H1 (cell line): ENCODE measurements at regions not wholly inside any gene's neighbourhood (a gene's known extent, or its start where the extent isn't known, plus 50 kb on each side); places are given as distances from the start of the nearest gene placed in this dataset.

Experiments
- CTCF ChIA-PET: fragments of 300-600 bp; sonication (Branson Sonifier 250); formaldehyde crosslinking; loops from one replicate; lab custom pipeline; 2021; ENCODE audit not compliant: partially characterized antibody; lab: Charles Lee
- POLR2A ChIA-PET: fragments of 300-600 bp; sonication (Branson Sonifier 250); formaldehyde crosslinking; loops from one replicate; lab custom pipeline; 2021; ENCODE audit warnings: inconsistent platforms; ENCODE audit not compliant: partially characterized antibody; lab: Charles Lee
- DNase-seq, 2 experiments: peaks; one replicate each; pipeline versions ENCODE4 v3.0.0 to v3.0.0-alpha.2; 2010 to 2022; ENCODE audit warnings: low spot score in 2 of 2, low read depth in 1 of 2, mixed read lengths in 1 of 2
- FAIRE-seq: peaks from 2 replicates; lab custom pipeline; 2011; peaks lifted over from hg19 to GRCh38; lab: Jason Lieb, UNC
- H2AFZ ChIP-seq: 2 replicates; pipeline ENCODE4 v1.8.1; 2012; ENCODE audit warnings: low read length, inconsistent platforms
- H2AK5ac ChIP-seq: 2 replicates; pipeline ENCODE4 v1.6.1; 2013; ENCODE audit warnings: low read depth, low read length
- H2BK120ac ChIP-seq: replicated peaks from 2 replicates; pipeline ENCODE3; 2013; ENCODE audit warnings: low read depth, low read length, inconsistent platforms
- H2BK12ac ChIP-seq: 2 replicates; pipeline ENCODE4 v1.6.1; 2013; ENCODE audit warnings: low read depth, low read length
- H2BK15ac ChIP-seq: 2 replicates; pipeline ENCODE4 v1.6.1; 2013; ENCODE audit warnings: low read length
- H2BK20ac ChIP-seq: 2 replicates; pipeline ENCODE4 v1.6.1; 2013; ENCODE audit warnings: low read length
- H2BK5ac ChIP-seq: 2 replicates; pipeline ENCODE4 v1.6.1; 2013; ENCODE audit warnings: low read depth, low read length
- H3K14ac ChIP-seq: 2 replicates; pipeline ENCODE4 v1.6.1; 2013; ENCODE audit warnings: inconsistent platforms; ENCODE audit not compliant: insufficient read length
- H3K18ac ChIP-seq: 2 replicates; pipeline ENCODE4 v1.6.1; 2013; ENCODE audit warnings: low read length; ENCODE audit errors: extremely low read depth
- H3K23ac ChIP-seq: 2 replicates; pipeline ENCODE4 v1.6.1; 2013; ENCODE audit warnings: inconsistent platforms; ENCODE audit not compliant: insufficient read length
- H3K23me2 ChIP-seq: 2 replicates; pipeline ENCODE4 v1.6.1; 2013; ENCODE audit warnings: low read depth, low read length
- H3K27ac ChIP-seq: 2 replicates; pipeline ENCODE4 v1.6.1; 2011; ENCODE audit warnings: low read depth, low read length, inconsistent platforms
- H3K27me3 ChIP-seq, 4 experiments: replicated peaks in 1 of 4; 1 replicate in 1 of 4; 2 replicates in 3 of 4; pipeline versions ENCODE4 v1.6.1 to v1.8.1; 2011 to 2013; ENCODE audit warnings: low read length in 3 of 4, mild to moderate bottlenecking in 3 of 4, inconsistent platforms in 2 of 4, mixed read lengths in 2 of 4, moderate library complexity in 1 of 4; ENCODE audit not compliant: control insufficient read depth in 3 of 4, insufficient read depth in 3 of 4; ENCODE audit errors: extremely low read depth in 1 of 4
- H3K36me3 ChIP-seq, 4 experiments: 2 replicates each; pipeline versions ENCODE4 v1.6.1 to v1.8.1; 2011 to 2013; ENCODE audit warnings: mild to moderate bottlenecking in 4 of 4, low read length in 3 of 4, moderate library complexity in 2 of 4, control low read depth in 1 of 4, inconsistent platforms in 1 of 4; ENCODE audit not compliant: insufficient read depth in 4 of 4, control insufficient read depth in 2 of 4
- H3K4ac ChIP-seq: replicated peaks from 2 replicates; pipeline ENCODE3; 2013; ENCODE audit warnings: low read length, low read depth, mixed read lengths, inconsistent platforms; ENCODE audit not compliant: insufficient read length
- H3K4me1 ChIP-seq, 4 experiments: replicated peaks in 1 of 4; 1 replicate in 1 of 4; 2 replicates in 3 of 4; pipeline versions ENCODE4 v1.6.1 to v1.8.1; 2011 to 2013; ENCODE audit warnings: low read length in 3 of 4, inconsistent platforms in 2 of 4, mixed read lengths in 1 of 4; ENCODE audit not compliant: insufficient read depth in 4 of 4, control insufficient read depth in 3 of 4
- H3K4me2 ChIP-seq, 2 experiments: 2 replicates each; pipeline versions ENCODE4 v1.6.1 to v1.8.1; 2011 to 2013; ENCODE audit warnings: low read depth in 2 of 2, low read length in 2 of 2, control low read depth in 1 of 2, inconsistent platforms in 1 of 2, mild to moderate bottlenecking in 1 of 2; ENCODE audit not compliant: insufficient read depth in 1 of 2
- H3K4me3 ChIP-seq, 4 experiments: fragments of 200-600, 300-600 bp in 1 of 4; sonication (generic), shearing (Covaris generic), sonication (Bioruptor Twin) in 1 of 4; 2 replicates each; pipeline versions ENCODE4 v1.5.1 to v1.8.1; 2011 to 2016; ENCODE audit warnings: low read length in 4 of 4, low read depth in 3 of 4, control low read depth in 2 of 4, inconsistent platforms in 2 of 4, mild to moderate bottlenecking in 2 of 4, mixed read lengths in 1 of 4, moderate library complexity in 1 of 4; ENCODE audit not compliant: insufficient read depth in 2 of 4; ENCODE audit errors: extremely low read depth in 1 of 4
- H3K56ac ChIP-seq: replicated peaks from 2 replicates; pipeline ENCODE3; 2013; ENCODE audit warnings: low read depth, mild to moderate bottlenecking, mixed read lengths, low read length, inconsistent platforms; ENCODE audit not compliant: insufficient read length
- H3K79me1 ChIP-seq: 2 replicates; pipeline ENCODE4 v1.6.1; 2013; ENCODE audit warnings: low read depth, low read length, control low read depth
- H3K79me2 ChIP-seq, 2 experiments: 2 replicates each; pipeline versions ENCODE4 v1.6.1 to v1.8.1; 2012 to 2013; ENCODE audit warnings: low read length in 2 of 2, mild to moderate bottlenecking in 2 of 2, inconsistent platforms in 1 of 2; ENCODE audit not compliant: insufficient read depth in 2 of 2, control insufficient read depth in 1 of 2
- H3K9ac ChIP-seq, 4 experiments: replicated peaks in 1 of 4; 1 replicate in 1 of 4; 2 replicates in 3 of 4; pipeline versions ENCODE4 v1.6.1 to v1.8.1; 2011 to 2013; ENCODE audit warnings: low read depth in 3 of 4, low read length in 3 of 4, control low read depth in 2 of 4, mild to moderate bottlenecking in 2 of 4, moderate library complexity in 2 of 4, inconsistent platforms in 1 of 4; ENCODE audit errors: extremely low read depth in 1 of 4
- H3K9me3 ChIP-seq, 2 experiments: 2 replicates each; pipeline versions ENCODE4 v1.6.1 to v1.8.1; 2012 to 2013; ENCODE audit warnings: mild to moderate bottlenecking in 2 of 2, moderate library complexity in 2 of 2, control low read depth in 1 of 2, inconsistent platforms in 1 of 2, low read depth in 1 of 2, low read length in 1 of 2, mixed read lengths in 1 of 2; ENCODE audit not compliant: insufficient read depth in 2 of 2
- H4K20me1 ChIP-seq, 2 experiments: replicated peaks in 1 of 2; 2 replicates each; pipeline versions ENCODE3 to v1.8.1; 2011 to 2013; ENCODE audit warnings: inconsistent platforms in 2 of 2, low read length in 2 of 2, mild to moderate bottlenecking in 1 of 2; ENCODE audit not compliant: insufficient read depth in 2 of 2, control insufficient read depth in 1 of 2
- H4K5ac ChIP-seq: 2 replicates; pipeline ENCODE4 v1.6.1; 2013; ENCODE audit warnings: low read length, low read depth, mixed read lengths, inconsistent platforms; ENCODE audit not compliant: insufficient read length
- H4K8ac ChIP-seq: 2 replicates; pipeline ENCODE4 v1.8.0; 2013; ENCODE audit warnings: mild to moderate bottlenecking, moderate library complexity, low read length, inconsistent platforms; ENCODE audit not compliant: insufficient read depth; ENCODE audit errors: extremely low read depth
- H4K91ac ChIP-seq: replicated peaks from 2 replicates; pipeline ENCODE3; 2013; ENCODE audit warnings: low read length, mixed read lengths, inconsistent platforms; ENCODE audit not compliant: insufficient read length
- E2F6 ChIP-seq: IDR thresholded peaks from 2 replicates; pipeline ENCODE4 v1.6.1; 2012; ENCODE audit warnings: inconsistent platforms
- EGR1 ChIP-seq: IDR thresholded peaks from 2 replicates; pipeline ENCODE4 v1.6.1; 2011; ENCODE audit warnings: low read depth, low read length, borderline replicate concordance
- POLR2A ChIP-seq, 2 experiments: IDR thresholded peaks; 1 replicate in 1 of 2; 2 replicates in 1 of 2; pipeline ENCODE4 v1.6.1; 2011; ENCODE audit warnings: low read depth in 2 of 2, low read length in 2 of 2, mild to moderate bottlenecking in 2 of 2; ENCODE audit errors: control extremely low read depth in 1 of 2
- RAD21 ChIP-seq, 2 experiments: IDR thresholded peaks in 1 of 2; conservative IDR thresholded peaks in 1 of 2; 2 replicates each; pipeline ENCODE4 v1.6.1; 2011; ENCODE audit warnings: low read depth in 2 of 2, low read length in 2 of 2, improper control_type of control experiment in 1 of 2, inconsistent platforms in 1 of 2, mild to moderate bottlenecking in 1 of 2, moderate library complexity in 1 of 2
- SP1 ChIP-seq: IDR thresholded peaks from 2 replicates; pipeline ENCODE4 v1.6.1; 2011; ENCODE audit warnings: low read depth, low read length

- H3K27ac ChIP-seq: no peak overlapping the region
Measured at GRCh38 chr1:163747261-163747660, 425.5 kb downstream of the NUF2 start.

More at GRCh38 chr1:163747261-163747660, 425.5 kb downstream of the NUF2 start:
- no peaks in the 10 kb centered on the region for H4K20me1 ChIP-seq
- no peak overlapping the region for H2BK12ac ChIP-seq
- no peak overlapping the region for H2BK20ac ChIP-seq
- ChIA-PET CTCF (interaction anchor here (1.1 to 2.3 kb wide), 3 partner anchors 10 to 44 kb away, joined by 4 to 10 read pairs (median 5); no protein-coding TSS in a partner anchor), POLR2A (no interaction called here)
- no peak overlapping the region for H3K23ac ChIP-seq
- no peak overlapping the region for H3K56ac ChIP-seq
- no peak overlapping the region for H4K91ac ChIP-seq
- H2AK5ac ChIP-seq: no peak overlapping the region
- no peak overlapping the region for H3K4ac ChIP-seq
- H3K4me3 ChIP-seq: no peak overlapping the region
- no peak overlapping the region for H4K8ac ChIP-seq
- H2BK120ac ChIP-seq: no peak overlapping the region
- no peak overlapping the region for H2AFZ ChIP-seq
- H3K18ac ChIP-seq: no peak overlapping the region
- no peak overlapping the region for H2BK15ac ChIP-seq
- no peak overlapping the region for H3K4me2 ChIP-seq
- peaks cover 0 to 6% of the 10 kb centered on the region in 2 experiments; a peak in 2 of 4 replicates for H3K9me3 ChIP-seq
- H3K14ac ChIP-seq: no peak overlapping the region
- TF ChIP-seq EGR1 (no peak), RAD21 (IDR thresholded peaks at IDR 0.05 in 1 of 2, conservative IDR thresholded peaks at IDR 0.05 in 1 of 2; ENCODE audit: low read depth in 2 of 2, low read length in 2 of 2) (no peak), SP1 (no peak), POLR2A (IDR thresholded peaks at IDR 0.05; ENCODE audit: control extremely low read depth in 1 of 2, low read depth in 2 of 2, low read length in 2 of 2) (no peak), E2F6 (no peak)
- H3K36me3 ChIP-seq: no peaks in the 10 kb centered on the region
- DNase-seq (no peak), FAIRE-seq (no peak)
- H2BK5ac ChIP-seq: no peak overlapping the region
- H3K4me1 ChIP-seq: no peaks in the 10 kb centered on the region
- no peaks in the 10 kb centered on the region for H3K27me3 ChIP-seq
- no peaks in the 10 kb centered on the region for H3K79me2 ChIP-seq
- H3K79me1 ChIP-seq: no peaks in the 10 kb centered on the region
- no peak overlapping the region for H4K5ac ChIP-seq
- H3K23me2 ChIP-seq: no peaks in the 10 kb centered on the region
- H3K9ac ChIP-seq: no peak overlapping the region
